ENCODE measurements at regions not wholly inside any gene's neighbourhood (a gene's known extent, or its start where the extent isn't known, plus 50 kb on each side); places are given as distances from the start of the nearest gene placed in this dataset.

GRCh38 chr5:25458628-25459027 is 813.9 kb upstream of the CDH10 start:
- TF ChIP-seq CTCF (IDR thresholded peaks at IDR 0.05; ENCODE audit: low read depth, low read length, poor library complexity, severe bottlenecking) (no peak), EZH2phosphoT487 (IDR thresholded peaks at IDR 0.05; ENCODE audit: borderline replicate concordance, low read length) (no peak)

All from DOHH2 (cell line).